SJSA1 (cell line): ENCODE measurements at regions not wholly inside any gene's neighbourhood (a gene's known extent, or its start where the extent isn't known, plus 50 kb on each side); places are given as distances from the start of the nearest gene placed in this dataset.

Experiments used
- DNase-seq, 2 experiments: peaks; one replicate each; pipeline ENCODE4 v3.0.0-alpha.2; 2015 to 2020; ENCODE audit warnings: low spot score in 2 of 2, low read depth in 1 of 2
- H3K27ac ChIP-seq: fragments of 250-450 bp; sonication (Bioruptor Pico); 2 replicates; pipeline ENCODE4 v1.5.1; 2020; ENCODE audit warnings: mild to moderate bottlenecking, moderate library complexity
- H3K27me3 ChIP-seq: fragments of 250-450 bp; sonication (Bioruptor Pico); replicated peaks from 2 replicates; pipeline ENCODE4 v1.5.1; 2020; ENCODE audit warnings: mild to moderate bottlenecking, moderate library complexity
- H3K36me3 ChIP-seq: fragments of 250-450 bp; sonication (Bioruptor Pico); 2 replicates; pipeline ENCODE4 v1.5.1; 2020; ENCODE audit warnings: mild to moderate bottlenecking
- H3K4me1 ChIP-seq: fragments of 250-450 bp; sonication (Bioruptor Pico); replicated peaks from 2 replicates; pipeline ENCODE4 v1.6.1; 2021; ENCODE audit warnings: mild to moderate bottlenecking
- H3K4me3 ChIP-seq: fragments of 250-450 bp; sonication (Bioruptor Pico); 2 replicates; pipeline ENCODE4 v1.5.1; 2020; ENCODE audit warnings: mild to moderate bottlenecking
- H3K9me3 ChIP-seq: fragments of 250-450 bp; sonication (Bioruptor Pico); replicated peaks from 2 replicates; pipeline ENCODE4 v1.5.1; 2020; ENCODE audit warnings: mild to moderate bottlenecking

DNA sequence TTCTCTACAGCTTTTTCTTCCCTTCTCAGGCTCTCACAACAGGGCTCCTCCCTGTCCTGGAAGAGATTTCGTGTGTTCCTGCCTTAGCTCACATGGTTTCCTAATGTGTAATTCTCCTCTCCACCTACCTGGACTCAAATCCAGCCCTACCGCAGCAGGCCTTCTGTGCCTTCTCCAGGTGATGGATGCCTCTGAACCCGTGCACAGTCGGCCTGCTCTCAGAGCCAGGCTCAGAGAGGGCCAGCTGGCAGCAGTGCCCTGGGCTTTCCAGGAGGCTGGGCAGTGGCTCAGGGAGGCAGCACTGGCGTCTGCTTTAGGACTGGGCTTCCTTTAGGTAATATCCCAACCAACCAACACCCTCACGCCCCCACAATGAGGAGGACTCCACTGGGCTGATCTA lies 123.2 kb upstream of the TMC3 start:
- Histone ChIP-seq H3K4me1 (peaks cover 19% of the 10 kb centered on the region), H3K4me3 (no peak overlapping the region), H3K36me3 (no peaks in the 10 kb centered on the region), H3K27ac (no peak overlapping the region), H3K9me3 (0 out of 2 replicates have a peak, but pooled peaks cover 2% of the 10 kb centered on the region), H3K27me3 (no peaks in the 10 kb centered on the region)
- no peak for DNase-seq

DNA sequence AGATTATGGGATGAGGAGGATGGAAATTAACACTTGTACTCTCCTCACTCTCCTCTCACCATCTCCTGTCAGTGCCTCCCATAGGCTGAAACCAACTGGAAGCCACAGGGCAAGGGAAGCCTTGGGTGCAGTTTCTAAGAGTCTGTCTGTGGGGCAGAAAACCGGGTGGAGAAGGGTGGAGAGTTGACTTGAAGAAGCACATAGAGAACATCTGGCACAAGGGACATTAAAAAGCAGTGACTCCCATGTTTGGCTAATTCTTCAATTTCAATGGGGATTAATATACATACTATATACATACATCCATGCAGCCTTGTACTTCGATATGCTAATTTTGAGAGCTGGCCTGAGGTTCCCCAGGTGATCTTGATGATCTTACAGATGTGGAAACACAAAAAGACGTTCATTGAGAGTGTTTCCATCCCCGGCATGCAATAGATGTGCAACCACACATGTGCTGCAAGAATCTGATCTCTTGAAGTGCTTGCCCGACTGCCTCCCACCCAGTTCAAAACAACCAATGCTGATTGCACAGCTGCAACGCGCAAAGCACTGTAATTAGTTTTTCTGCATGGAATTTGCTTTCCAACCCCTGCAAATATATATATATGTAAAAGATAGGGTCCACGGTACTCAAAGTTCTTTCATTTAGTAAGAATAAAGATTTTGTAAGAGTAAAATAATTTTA lies 121.9 kb upstream of the TMC3 start:
- Histone ChIP-seq H3K4me1 (peaks cover 18% of the 10 kb centered on the region), H3K27ac (no peak overlapping the region), H3K9me3 (0 out of 2 replicates have a peak, but pooled peaks cover 2% of the 10 kb centered on the region), H3K36me3 (no peaks in the 10 kb centered on the region), H3K27me3 (no peaks in the 10 kb centered on the region), H3K4me3 (no peak overlapping the region)
- no peak for DNase-seq

- Histone ChIP-seq H3K36me3 (no peaks in the 10 kb centered on the region), H3K4me1 (peaks cover 18% of the 10 kb centered on the region), H3K4me3 (no peak overlapping the region), H3K9me3 (no peaks in the 10 kb centered on the region), H3K27me3 (no peaks in the 10 kb centered on the region), H3K27ac (no peak overlapping the region)
- DNase-seq: no peak
Measured at GRCh38 chr15:81492969-81493645, 119.1 kb upstream of the TMC3 start.

DNA sequence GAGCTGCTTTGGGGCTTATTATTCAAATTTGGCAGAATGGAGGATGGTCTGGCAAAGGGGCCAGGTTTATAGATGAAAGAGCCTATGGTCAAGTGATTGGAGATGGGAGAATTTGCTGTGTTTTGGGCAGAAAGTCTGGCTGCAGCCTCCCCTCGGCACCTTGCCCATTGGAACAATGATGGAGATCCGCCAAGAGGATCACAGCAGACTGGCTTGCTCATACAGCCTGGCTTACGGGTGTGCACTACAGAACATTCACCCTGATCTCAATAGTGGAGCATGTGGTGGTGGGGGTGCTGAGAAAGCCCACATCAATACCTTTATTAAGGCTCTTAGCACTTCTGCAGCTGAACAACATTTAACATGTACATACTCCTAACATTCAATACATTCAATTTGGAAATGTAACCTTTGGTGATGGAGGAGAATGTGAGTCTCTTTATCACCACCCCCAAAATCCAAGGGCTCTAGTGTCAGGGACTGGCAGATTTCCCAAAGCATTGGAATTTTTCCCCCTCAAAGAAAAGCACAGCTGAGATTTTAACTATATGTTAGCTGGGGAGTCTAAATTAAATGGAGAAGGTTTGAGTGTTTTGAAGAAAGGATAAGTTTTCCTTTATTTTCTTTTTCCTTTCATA lies 118.4 kb upstream of the TMC3 start:
- peaks cover 18% of the 10 kb centered on the region for H3K4me1 ChIP-seq
- H3K4me3 ChIP-seq: no peak overlapping the region
- DNase-seq: peak in 1 of 2 experiments; percentile 27
- H3K36me3 ChIP-seq: no peaks in the 10 kb centered on the region
- H3K27ac ChIP-seq: no peak overlapping the region
- H3K27me3 ChIP-seq: no peaks in the 10 kb centered on the region
- H3K9me3 ChIP-seq: no peaks in the 10 kb centered on the region

DNA sequence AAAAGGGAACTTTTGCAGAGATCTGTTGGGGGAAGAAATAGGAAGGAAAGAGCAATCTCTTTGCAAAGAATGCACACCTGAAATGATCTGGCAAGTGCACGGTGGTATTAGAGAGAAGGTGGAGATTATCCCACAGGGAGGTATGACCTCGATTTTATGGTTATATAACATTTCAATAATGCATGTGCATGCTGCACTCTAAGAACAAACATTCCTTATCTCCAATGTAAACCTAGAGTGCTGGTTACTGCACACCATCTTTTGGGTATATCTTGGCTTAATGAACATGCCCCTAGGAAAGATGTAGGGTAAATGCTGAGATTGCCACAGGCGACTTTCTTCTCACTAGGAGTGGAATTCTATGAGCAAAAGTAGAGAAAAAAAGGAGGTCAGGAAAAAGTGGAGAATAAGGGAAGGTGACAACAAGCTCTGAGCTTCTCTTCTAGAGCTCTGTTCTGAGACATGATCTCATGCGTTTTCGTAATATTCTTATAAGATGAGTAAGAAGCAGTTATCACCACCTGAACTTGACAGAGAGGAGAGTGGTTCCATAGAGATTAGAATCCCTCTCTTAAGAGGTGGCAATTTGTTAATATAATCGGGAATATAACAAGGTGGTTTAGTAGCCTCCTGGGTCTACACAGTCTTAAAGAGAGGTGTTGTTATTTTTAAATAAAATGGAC lies 117.5 kb upstream of the TMC3 start:
- H3K4me1 ChIP-seq: peaks cover 18% of the 10 kb centered on the region
- H3K27ac ChIP-seq: no peak overlapping the region
- H3K9me3 ChIP-seq: no peaks in the 10 kb centered on the region
- H3K4me3 ChIP-seq: no peak overlapping the region
- no peak for DNase-seq
- H3K27me3 ChIP-seq: no peaks in the 10 kb centered on the region
- no peaks in the 10 kb centered on the region for H3K36me3 ChIP-seq

DNA sequence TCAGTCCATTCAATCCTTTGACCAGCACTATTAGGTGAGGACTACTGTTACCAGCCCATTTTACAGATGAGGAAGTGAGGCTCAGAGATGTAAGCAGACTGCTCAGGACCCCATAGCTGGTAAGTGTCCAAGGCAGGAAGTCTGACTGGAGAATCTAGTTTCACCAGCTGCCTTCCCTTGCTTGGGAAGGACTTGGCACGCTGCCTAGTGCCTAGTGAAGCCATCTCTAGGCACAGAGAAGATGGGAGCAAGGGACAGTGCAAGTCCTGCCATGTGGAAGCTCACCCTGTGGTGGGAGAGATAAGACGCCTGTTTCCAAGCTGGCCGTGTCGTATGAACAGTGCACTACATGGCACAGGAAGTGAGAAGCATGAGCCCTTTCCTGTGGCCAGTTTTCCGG lies 111.8 kb upstream of the TMC3 start:
- Histone ChIP-seq H3K27me3 (no peaks in the 10 kb centered on the region), H3K36me3 (no peaks in the 10 kb centered on the region), H3K9me3 (no peaks in the 10 kb centered on the region), H3K27ac (no peak overlapping the region), H3K4me3 (no peak overlapping the region), H3K4me1 (peaks cover 36% of the 10 kb centered on the region)
- DNase-seq: no peak

GRCh38 chr15:81484086-81484955 lies 110.3 kb upstream of the TMC3 start:
- Histone ChIP-seq H3K4me1 (peaks cover 42% of the 10 kb centered on the region), H3K27me3 (no peaks in the 10 kb centered on the region), H3K4me3 (no peak overlapping the region), H3K27ac (peak overlapping the region; percentile 39), H3K36me3 (no peaks in the 10 kb centered on the region), H3K9me3 (no peaks in the 10 kb centered on the region)
- no peak for DNase-seq

- H3K36me3 ChIP-seq: no peaks in the 10 kb centered on the region
- H3K27ac ChIP-seq: peak overlapping the region; percentile 39
- H3K4me1 ChIP-seq: peaks cover 45% of the 10 kb centered on the region
- no peaks in the 10 kb centered on the region for H3K9me3 ChIP-seq
- no peaks in the 10 kb centered on the region for H3K27me3 ChIP-seq
- no peak overlapping the region for H3K4me3 ChIP-seq
- DNase-seq: peak; percentile 73 to 93
Measured at GRCh38 chr15:81483496-81483895, 109.5 kb upstream of the TMC3 start.

GRCh38 chr15:81481346-81481745 lies 107.3 kb upstream of the TMC3 start:
- H3K9me3 ChIP-seq: no peaks in the 10 kb centered on the region
- no peak overlapping the region for H3K27ac ChIP-seq
- no peaks in the 10 kb centered on the region for H3K27me3 ChIP-seq
- H3K4me1 ChIP-seq: peaks cover 51% of the 10 kb centered on the region
- no peak for DNase-seq
- no peak overlapping the region for H3K4me3 ChIP-seq
- H3K36me3 ChIP-seq: no peaks in the 10 kb centered on the region

DNA sequence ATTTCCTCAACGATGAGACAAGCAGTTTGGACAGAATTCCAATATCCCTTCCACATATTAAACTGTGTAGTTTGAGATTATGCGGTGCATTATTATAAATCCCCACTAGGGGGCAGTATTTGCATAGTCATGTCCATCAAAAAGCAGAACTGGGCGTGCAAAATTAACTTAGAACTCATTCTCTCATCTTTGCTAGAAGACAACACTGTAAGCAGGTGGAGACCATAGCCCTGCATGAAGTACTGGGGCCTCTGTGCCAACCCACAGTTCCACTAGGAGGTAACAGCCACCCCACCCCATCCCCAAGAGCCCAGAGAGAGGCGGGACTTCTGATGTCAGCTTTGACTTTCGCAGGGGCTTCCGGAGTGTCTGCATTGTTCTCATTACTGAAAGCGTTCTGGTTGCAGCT lies 106.6 kb upstream of the TMC3 start:
- Histone ChIP-seq H3K27me3 (no peaks in the 10 kb centered on the region), H3K36me3 (no peaks in the 10 kb centered on the region), H3K4me1 (peaks cover 57% of the 10 kb centered on the region), H3K27ac (no peak overlapping the region), H3K9me3 (no peaks in the 10 kb centered on the region), H3K4me3 (no peak overlapping the region)
- DNase-seq: peak; percentile 54 to 71

DNA sequence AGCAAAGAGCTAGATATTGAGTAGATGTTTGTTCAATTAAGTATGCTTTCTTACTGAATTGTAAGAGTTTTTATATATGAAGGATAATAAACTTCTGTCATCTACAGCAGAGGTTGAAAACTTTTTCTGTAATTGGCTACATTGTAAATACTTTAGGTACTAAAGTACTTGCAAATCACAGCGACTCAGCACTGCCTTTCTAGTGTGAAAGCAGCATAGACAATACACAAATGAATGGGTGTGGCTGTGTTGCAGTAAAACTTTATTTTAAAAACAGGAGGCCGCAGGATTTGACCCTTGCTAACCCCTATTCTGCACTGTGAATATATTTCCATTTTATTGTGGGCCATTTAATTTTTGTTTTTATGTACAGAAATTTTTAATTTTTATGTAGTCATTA lies 104.3 kb upstream of the TMC3 start:
- H3K36me3 ChIP-seq: no peaks in the 10 kb centered on the region
- no peak overlapping the region for H3K4me3 ChIP-seq
- no peaks in the 10 kb centered on the region for H3K27me3 ChIP-seq
- H3K4me1 ChIP-seq: peaks cover 47% of the 10 kb centered on the region
- no peaks in the 10 kb centered on the region; the same call in 1 of the 2 replicates for H3K9me3 ChIP-seq
- no peak overlapping the region; the same call in 1 of the 2 replicates for H3K27ac ChIP-seq
- no peak for DNase-seq

DNA sequence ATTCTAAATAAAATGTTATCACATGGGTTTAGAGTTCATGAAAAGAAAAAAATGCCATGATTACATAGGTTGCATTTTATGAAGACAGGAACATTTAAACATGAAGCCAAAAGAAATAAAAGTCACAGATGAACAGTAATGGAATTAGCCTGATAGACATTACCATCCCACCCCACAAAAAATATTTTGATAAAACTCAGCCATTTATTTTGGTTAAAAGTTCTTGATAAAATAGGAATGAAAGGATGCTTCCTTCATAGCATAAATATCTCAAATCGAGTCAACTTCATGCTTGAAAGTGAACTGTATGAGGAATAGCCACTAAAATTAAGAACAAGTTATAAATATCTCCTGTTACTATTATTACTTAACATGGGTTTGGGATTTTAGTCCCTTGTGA lies 101.9 kb upstream of the TMC3 start:
- Histone ChIP-seq H3K4me1 (peaks cover 34% of the 10 kb centered on the region), H3K36me3 (no peaks in the 10 kb centered on the region), H3K9me3 (no peaks in the 10 kb centered on the region; the same call in 1 of the 2 replicates), H3K27ac (peak overlapping the region; percentile 84), H3K27me3 (no peaks in the 10 kb centered on the region), H3K4me3 (no peak overlapping the region)
- DNase-seq: no peak

DNA sequence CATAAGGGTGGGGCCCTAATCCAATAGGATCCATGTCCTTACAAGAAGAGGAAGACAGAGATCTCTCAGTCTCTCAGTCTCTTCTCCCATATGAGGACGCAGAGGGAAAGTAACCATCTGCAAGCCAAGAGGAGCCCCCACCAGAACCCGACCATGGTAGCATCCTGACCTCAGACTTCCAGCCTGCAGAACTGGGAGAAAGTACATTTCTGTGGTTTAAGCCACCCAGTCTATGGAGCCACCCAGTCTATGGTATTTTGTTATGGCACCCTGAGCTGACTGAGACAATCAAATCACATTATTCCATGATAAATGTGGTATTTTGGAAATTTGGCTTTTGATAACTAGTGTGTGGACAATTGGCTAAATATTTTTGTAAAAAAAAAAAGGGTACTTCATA lies 101.5 kb upstream of the TMC3 start:
- no peaks in the 10 kb centered on the region for H3K36me3 ChIP-seq
- H3K9me3 ChIP-seq: no peaks in the 10 kb centered on the region; the same call in 1 of the 2 replicates
- DNase-seq: peak; percentile 81 to 87
- H3K4me3 ChIP-seq: no peak overlapping the region
- no peaks in the 10 kb centered on the region for H3K27me3 ChIP-seq
- peaks cover 30% of the 10 kb centered on the region for H3K4me1 ChIP-seq
- H3K27ac ChIP-seq: peak overlapping the region; percentile 84
